ACC112 (cell line): ENCODE measurements at regions not wholly inside any gene's neighbourhood (a gene's known extent, or its start where the extent isn't known, plus 50 kb on each side); places are given as distances from the start of the nearest gene placed in this dataset.
A peak's percentile ranks its signal among the peaks of the same experiment; 100 is the strongest.

Experiments
- H2AFZ ChIP-seq: fragments of 200-600 bp; sonication (generic); one replicate; pipeline ENCODE4 v1.6.0; 2017; ENCODE audit warnings: antibody characterized with exemption, low read length; ENCODE audit not compliant: unreplicated experiment
- H3K27ac ChIP-seq: fragments of 200-600 bp; sonication (generic); 2 replicates; pipeline ENCODE4 v1.5.1; 2014; ENCODE audit warnings: low read depth, mild to moderate bottlenecking, antibody characterized with exemption, low read length, moderate library complexity
- H3K27me3 ChIP-seq: fragments of 200-600 bp; sonication (generic); 2 replicates; pipeline ENCODE4 v1.6.1; 2014; ENCODE audit warnings: mild to moderate bottlenecking, antibody characterized with exemption, low read length, moderate library complexity, mixed read lengths; ENCODE audit not compliant: insufficient read depth
- H3K36me3 ChIP-seq: fragments of 200-600 bp; sonication (generic); 2 replicates; pipeline ENCODE4 v1.6.1; 2016; ENCODE audit warnings: mild to moderate bottlenecking, antibody characterized with exemption, low read length, moderate library complexity, mixed read lengths; ENCODE audit not compliant: insufficient read depth
- H3K4me1 ChIP-seq: fragments of 200-600 bp; sonication (generic); one replicate; pipeline ENCODE4 v1.6.1; 2016; ENCODE audit warnings: low read length, mixed read lengths; ENCODE audit not compliant: insufficient read depth, unreplicated experiment, control insufficient read depth
- H3K4me3 ChIP-seq: fragments of 200-600 bp; sonication (generic); 2 replicates; pipeline ENCODE4 v1.5.1; 2014; ENCODE audit warnings: mild to moderate bottlenecking, low read depth, low read length
- H3K79me2 ChIP-seq: fragments of 200-600 bp; sonication (generic); one replicate; pipeline ENCODE4 v1.6.0; 2016; ENCODE audit warnings: low read length; ENCODE audit not compliant: control insufficient read depth, unreplicated experiment, insufficient read depth

GRCh38 chr17:77515227-77515626 lies 374.5 kb downstream of the SEC14L1 start:
- Histone ChIP-seq H3K4me3 (no peak overlapping the region), H3K27ac (no peak overlapping the region), H3K4me1 (no peaks in the 10 kb centered on the region), H3K36me3 (peaks cover 6% of the 10 kb centered on the region; the same call in 1 of the 2 replicates), H3K79me2 (no peaks in the 10 kb centered on the region), H3K27me3 (no peaks in the 10 kb centered on the region), H2AFZ (no peak overlapping the region)

GRCh38 chr17:77516902-77517301 lies 376.1 kb downstream of the SEC14L1 start:
- H3K4me1 ChIP-seq = no peaks in the 10 kb centered on the region
- no peak overlapping the region for H3K27ac ChIP-seq
- no peaks in the 10 kb centered on the region; the same call in 1 of the 2 replicates for H3K36me3 ChIP-seq
- no peak overlapping the region for H2AFZ ChIP-seq
- H3K27me3 ChIP-seq = no peaks in the 10 kb centered on the region
- H3K4me3 ChIP-seq = no peak overlapping the region
- no peaks in the 10 kb centered on the region for H3K79me2 ChIP-seq

DNA sequence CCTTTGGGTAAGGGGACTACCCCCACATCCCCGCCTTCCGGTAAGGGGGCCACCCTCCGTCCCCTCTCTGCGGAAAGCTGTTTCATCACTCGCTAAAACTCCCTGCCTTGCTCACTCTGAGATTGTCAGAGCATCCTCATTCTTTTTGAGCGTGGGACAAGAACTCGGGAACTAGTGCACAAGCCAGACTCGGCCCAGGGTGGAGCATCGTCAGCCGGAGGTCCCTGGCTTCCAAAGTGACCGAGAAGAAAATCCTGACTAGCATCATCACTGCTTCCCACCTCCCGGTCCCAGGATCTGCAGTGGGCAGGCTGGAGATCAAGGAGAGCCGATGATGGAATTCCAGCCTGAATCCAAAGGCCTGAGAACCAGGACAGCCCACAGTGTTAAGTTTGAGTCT lies 380.3 kb downstream of the SEC14L1 start:
- H3K36me3 ChIP-seq = no peaks in the 10 kb centered on the region
- no peak overlapping the region for H3K4me3 ChIP-seq
- H3K79me2 ChIP-seq = no peaks in the 10 kb centered on the region
- H3K27me3 ChIP-seq = peaks cover 4% of the 10 kb centered on the region; the same call in 1 of the 2 replicates
- no peaks in the 10 kb centered on the region for H3K4me1 ChIP-seq
- H3K27ac ChIP-seq = no peak overlapping the region
- H2AFZ ChIP-seq = no peak overlapping the region

DNA sequence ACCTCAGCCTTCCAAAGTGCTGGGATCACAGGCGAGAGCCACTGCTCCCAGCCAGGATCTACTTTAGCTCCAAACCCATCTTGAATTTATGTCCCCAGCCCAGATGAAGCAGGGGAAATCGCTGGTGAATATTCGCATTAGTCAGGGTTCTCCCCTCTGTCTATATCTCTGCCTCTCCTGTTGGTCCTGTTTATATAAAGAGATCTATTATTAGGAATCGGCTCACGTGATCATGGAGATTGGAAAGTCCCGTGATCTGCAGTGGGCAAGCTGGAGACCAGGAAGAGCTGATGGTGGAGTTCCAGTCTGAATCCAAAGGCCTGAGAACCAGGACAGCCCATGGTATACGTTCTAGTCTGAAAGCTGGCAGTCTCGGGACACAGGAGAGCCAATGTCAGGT lies 382.8 kb downstream of the SEC14L1 start:
- Histone ChIP-seq H3K27me3 (peaks cover 23% of the 10 kb centered on the region; the same call in 1 of the 2 replicates), H3K4me3 (no peak overlapping the region), H2AFZ (no peak overlapping the region), H3K36me3 (no peaks in the 10 kb centered on the region), H3K79me2 (no peaks in the 10 kb centered on the region), H3K4me1 (no peaks in the 10 kb centered on the region), H3K27ac (no peak overlapping the region)

DNA sequence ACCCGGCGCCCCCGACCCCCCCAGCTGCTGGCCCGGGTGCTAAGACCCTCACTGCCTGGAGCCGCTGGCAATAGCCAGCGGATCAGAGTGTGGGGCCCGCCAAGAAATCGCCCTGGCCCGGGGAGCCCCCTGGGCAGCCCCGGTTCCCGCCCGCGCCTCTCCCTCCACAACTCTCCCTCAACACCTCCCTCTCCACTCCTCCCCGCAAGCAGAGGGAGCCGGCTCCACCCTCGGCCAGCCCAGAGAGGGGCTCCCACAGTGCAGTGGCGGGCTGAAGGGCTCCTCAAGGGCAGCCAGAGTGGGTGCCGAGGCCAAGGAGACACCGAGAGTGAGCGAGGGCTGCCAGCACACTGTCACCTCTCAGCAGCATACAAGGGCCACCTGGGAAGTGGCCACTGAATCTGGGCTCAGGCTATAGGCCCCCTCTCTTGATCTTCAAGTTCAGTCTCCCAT lies 385.5 kb downstream of the SEC14L1 start:
- Histone ChIP-seq H3K36me3 (no peaks in the 10 kb centered on the region), H3K4me1 (no peaks in the 10 kb centered on the region), H3K4me3 (no peak overlapping the region), H3K79me2 (no peaks in the 10 kb centered on the region), H3K27ac (no peak overlapping the region), H3K27me3 (peaks cover 41% of the 10 kb centered on the region), H2AFZ (no peak overlapping the region)

GRCh38 chr17:77526728-77527350 lies 386.1 kb downstream of the SEC14L1 start:
- Histone ChIP-seq H3K4me3 (no peak overlapping the region), H3K27ac (no peak overlapping the region), H2AFZ (no peak overlapping the region), H3K27me3 (peaks cover 42% of the 10 kb centered on the region), H3K4me1 (no peaks in the 10 kb centered on the region), H3K36me3 (no peaks in the 10 kb centered on the region), H3K79me2 (no peaks in the 10 kb centered on the region)

DNA sequence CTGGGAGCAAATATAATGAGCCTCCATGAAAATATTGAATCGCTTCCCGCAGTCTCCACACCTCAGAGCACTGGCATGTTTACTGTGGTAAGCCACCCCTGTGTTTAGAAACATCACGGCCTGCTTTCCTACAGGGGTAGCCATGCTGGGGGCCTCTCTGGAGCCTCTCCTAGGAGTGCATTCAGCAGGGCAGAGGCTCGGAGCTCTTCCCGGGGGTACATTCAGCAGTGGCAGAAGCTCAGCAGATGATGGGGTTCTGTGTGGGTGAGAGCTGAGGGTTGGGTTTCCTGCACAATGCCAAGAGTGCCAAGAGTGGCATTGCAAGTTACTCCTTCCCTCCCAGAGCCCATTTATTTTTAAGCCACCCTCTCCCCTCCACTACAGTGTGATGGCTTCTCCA lies 386.6 kb downstream of the SEC14L1 start:
- no peak overlapping the region for H3K4me3 ChIP-seq
- H2AFZ ChIP-seq = no peak overlapping the region
- H3K4me1 ChIP-seq = no peaks in the 10 kb centered on the region
- no peak overlapping the region for H3K27ac ChIP-seq
- H3K36me3 ChIP-seq = no peaks in the 10 kb centered on the region
- H3K27me3 ChIP-seq = peaks cover 46% of the 10 kb centered on the region
- no peaks in the 10 kb centered on the region for H3K79me2 ChIP-seq

GRCh38 chr17:77527836-77528505 lies 387.2 kb downstream of the SEC14L1 start:
- Histone ChIP-seq H3K4me1 (no peaks in the 10 kb centered on the region), H3K27ac (no peak overlapping the region), H3K36me3 (no peaks in the 10 kb centered on the region), H3K4me3 (peak overlapping the region; percentile 66), H3K27me3 (peaks cover 46% of the 10 kb centered on the region), H3K79me2 (no peaks in the 10 kb centered on the region), H2AFZ (no peak overlapping the region)

GRCh38 chr17:77528516-77529327 lies 388.0 kb downstream of the SEC14L1 start:
- Histone ChIP-seq H3K27ac (no peak overlapping the region), H3K27me3 (peaks cover 46% of the 10 kb centered on the region), H3K4me1 (no peaks in the 10 kb centered on the region), H3K36me3 (no peaks in the 10 kb centered on the region), H3K79me2 (no peaks in the 10 kb centered on the region), H3K4me3 (peak overlapping the region; percentile 66), H2AFZ (peak overlapping the region; percentile 48)

- Histone ChIP-seq H3K27ac (no peak overlapping the region), H3K4me1 (no peaks in the 10 kb centered on the region), H3K79me2 (no peaks in the 10 kb centered on the region), H3K36me3 (no peaks in the 10 kb centered on the region), H3K4me3 (no peak overlapping the region; the same call in 1 of the 2 replicates), H3K27me3 (peaks cover 46% of the 10 kb centered on the region), H2AFZ (no peak overlapping the region)
These were observed 388.5 kb downstream of the SEC14L1 start for GRCh38 chr17:77529328-77529650.
